H1 (cell line): ENCODE measurements at regions not wholly inside any gene's neighbourhood (a gene's known extent, or its start where the extent isn't known, plus 50 kb on each side); places are given as distances from the start of the nearest gene placed in this dataset.

Experiments used
- CTCF ChIA-PET: fragments of 300-600 bp; sonication (Branson Sonifier 250); formaldehyde crosslinking; loops from one replicate; lab custom pipeline; 2021; ENCODE audit not compliant: partially characterized antibody; lab: Charles Lee
- POLR2A ChIA-PET: fragments of 300-600 bp; sonication (Branson Sonifier 250); formaldehyde crosslinking; loops from one replicate; lab custom pipeline; 2021; ENCODE audit warnings: inconsistent platforms; ENCODE audit not compliant: partially characterized antibody; lab: Charles Lee
- DNase-seq, 2 experiments: peaks; one replicate each; pipeline versions ENCODE4 v3.0.0 to v3.0.0-alpha.2; 2010 to 2022; ENCODE audit warnings: low spot score in 2 of 2, low read depth in 1 of 2, mixed read lengths in 1 of 2
- FAIRE-seq: peaks from 2 replicates; lab custom pipeline; 2011; peaks lifted over from hg19 to GRCh38; lab: Jason Lieb, UNC
- H2AFZ ChIP-seq: 2 replicates; pipeline ENCODE4 v1.8.1; 2012; ENCODE audit warnings: low read length, inconsistent platforms
- H2AK5ac ChIP-seq: 2 replicates; pipeline ENCODE4 v1.6.1; 2013; ENCODE audit warnings: low read depth, low read length
- H2BK120ac ChIP-seq: replicated peaks from 2 replicates; pipeline ENCODE3; 2013; ENCODE audit warnings: low read depth, low read length, inconsistent platforms
- H2BK12ac ChIP-seq: 2 replicates; pipeline ENCODE4 v1.6.1; 2013; ENCODE audit warnings: low read depth, low read length
- H2BK15ac ChIP-seq: 2 replicates; pipeline ENCODE4 v1.6.1; 2013; ENCODE audit warnings: low read length
- H2BK20ac ChIP-seq: 2 replicates; pipeline ENCODE4 v1.6.1; 2013; ENCODE audit warnings: low read length
- H2BK5ac ChIP-seq: 2 replicates; pipeline ENCODE4 v1.6.1; 2013; ENCODE audit warnings: low read depth, low read length
- H3K14ac ChIP-seq: 2 replicates; pipeline ENCODE4 v1.6.1; 2013; ENCODE audit warnings: inconsistent platforms; ENCODE audit not compliant: insufficient read length
- H3K18ac ChIP-seq: 2 replicates; pipeline ENCODE4 v1.6.1; 2013; ENCODE audit warnings: low read length; ENCODE audit errors: extremely low read depth
- H3K23ac ChIP-seq: 2 replicates; pipeline ENCODE4 v1.6.1; 2013; ENCODE audit warnings: inconsistent platforms; ENCODE audit not compliant: insufficient read length
- H3K23me2 ChIP-seq: 2 replicates; pipeline ENCODE4 v1.6.1; 2013; ENCODE audit warnings: low read depth, low read length
- H3K27ac ChIP-seq: 2 replicates; pipeline ENCODE4 v1.6.1; 2011; ENCODE audit warnings: low read depth, low read length, inconsistent platforms
- H3K27me3 ChIP-seq, 4 experiments: replicated peaks in 1 of 4; 1 replicate in 1 of 4; 2 replicates in 3 of 4; pipeline versions ENCODE4 v1.6.1 to v1.8.1; 2011 to 2013; ENCODE audit warnings: low read length in 3 of 4, mild to moderate bottlenecking in 3 of 4, inconsistent platforms in 2 of 4, mixed read lengths in 2 of 4, moderate library complexity in 1 of 4; ENCODE audit not compliant: control insufficient read depth in 3 of 4, insufficient read depth in 3 of 4; ENCODE audit errors: extremely low read depth in 1 of 4
- H3K36me3 ChIP-seq, 4 experiments: 2 replicates each; pipeline versions ENCODE4 v1.6.1 to v1.8.1; 2011 to 2013; ENCODE audit warnings: mild to moderate bottlenecking in 4 of 4, low read length in 3 of 4, moderate library complexity in 2 of 4, control low read depth in 1 of 4, inconsistent platforms in 1 of 4; ENCODE audit not compliant: insufficient read depth in 4 of 4, control insufficient read depth in 2 of 4
- H3K4ac ChIP-seq: replicated peaks from 2 replicates; pipeline ENCODE3; 2013; ENCODE audit warnings: low read length, low read depth, mixed read lengths, inconsistent platforms; ENCODE audit not compliant: insufficient read length
- H3K4me1 ChIP-seq, 4 experiments: replicated peaks in 1 of 4; 1 replicate in 1 of 4; 2 replicates in 3 of 4; pipeline versions ENCODE4 v1.6.1 to v1.8.1; 2011 to 2013; ENCODE audit warnings: low read length in 3 of 4, inconsistent platforms in 2 of 4, mixed read lengths in 1 of 4; ENCODE audit not compliant: insufficient read depth in 4 of 4, control insufficient read depth in 3 of 4
- H3K4me2 ChIP-seq, 2 experiments: 2 replicates each; pipeline versions ENCODE4 v1.6.1 to v1.8.1; 2011 to 2013; ENCODE audit warnings: low read depth in 2 of 2, low read length in 2 of 2, control low read depth in 1 of 2, inconsistent platforms in 1 of 2, mild to moderate bottlenecking in 1 of 2; ENCODE audit not compliant: insufficient read depth in 1 of 2
- H3K4me3 ChIP-seq, 4 experiments: fragments of 200-600, 300-600 bp in 1 of 4; sonication (generic), shearing (Covaris generic), sonication (Bioruptor Twin) in 1 of 4; 2 replicates each; pipeline versions ENCODE4 v1.5.1 to v1.8.1; 2011 to 2016; ENCODE audit warnings: low read length in 4 of 4, low read depth in 3 of 4, control low read depth in 2 of 4, inconsistent platforms in 2 of 4, mild to moderate bottlenecking in 2 of 4, mixed read lengths in 1 of 4, moderate library complexity in 1 of 4; ENCODE audit not compliant: insufficient read depth in 2 of 4; ENCODE audit errors: extremely low read depth in 1 of 4
- H3K56ac ChIP-seq: replicated peaks from 2 replicates; pipeline ENCODE3; 2013; ENCODE audit warnings: low read depth, mild to moderate bottlenecking, mixed read lengths, low read length, inconsistent platforms; ENCODE audit not compliant: insufficient read length
- H3K79me1 ChIP-seq: 2 replicates; pipeline ENCODE4 v1.6.1; 2013; ENCODE audit warnings: low read depth, low read length, control low read depth
- H3K79me2 ChIP-seq, 2 experiments: 2 replicates each; pipeline versions ENCODE4 v1.6.1 to v1.8.1; 2012 to 2013; ENCODE audit warnings: low read length in 2 of 2, mild to moderate bottlenecking in 2 of 2, inconsistent platforms in 1 of 2; ENCODE audit not compliant: insufficient read depth in 2 of 2, control insufficient read depth in 1 of 2
- H3K9ac ChIP-seq, 4 experiments: replicated peaks in 1 of 4; 1 replicate in 1 of 4; 2 replicates in 3 of 4; pipeline versions ENCODE4 v1.6.1 to v1.8.1; 2011 to 2013; ENCODE audit warnings: low read depth in 3 of 4, low read length in 3 of 4, control low read depth in 2 of 4, mild to moderate bottlenecking in 2 of 4, moderate library complexity in 2 of 4, inconsistent platforms in 1 of 4; ENCODE audit errors: extremely low read depth in 1 of 4
- H3K9me3 ChIP-seq, 2 experiments: 2 replicates each; pipeline versions ENCODE4 v1.6.1 to v1.8.1; 2012 to 2013; ENCODE audit warnings: mild to moderate bottlenecking in 2 of 2, moderate library complexity in 2 of 2, control low read depth in 1 of 2, inconsistent platforms in 1 of 2, low read depth in 1 of 2, low read length in 1 of 2, mixed read lengths in 1 of 2; ENCODE audit not compliant: insufficient read depth in 2 of 2
- H4K20me1 ChIP-seq, 2 experiments: replicated peaks in 1 of 2; 2 replicates each; pipeline versions ENCODE3 to v1.8.1; 2011 to 2013; ENCODE audit warnings: inconsistent platforms in 2 of 2, low read length in 2 of 2, mild to moderate bottlenecking in 1 of 2; ENCODE audit not compliant: insufficient read depth in 2 of 2, control insufficient read depth in 1 of 2
- H4K5ac ChIP-seq: 2 replicates; pipeline ENCODE4 v1.6.1; 2013; ENCODE audit warnings: low read length, low read depth, mixed read lengths, inconsistent platforms; ENCODE audit not compliant: insufficient read length
- H4K8ac ChIP-seq: 2 replicates; pipeline ENCODE4 v1.8.0; 2013; ENCODE audit warnings: mild to moderate bottlenecking, moderate library complexity, low read length, inconsistent platforms; ENCODE audit not compliant: insufficient read depth; ENCODE audit errors: extremely low read depth
- H4K91ac ChIP-seq: replicated peaks from 2 replicates; pipeline ENCODE3; 2013; ENCODE audit warnings: low read length, mixed read lengths, inconsistent platforms; ENCODE audit not compliant: insufficient read length
- BACH1 ChIP-seq: IDR thresholded peaks from 2 replicates; pipeline ENCODE4 v1.6.1; 2012; ENCODE audit warnings: low read length, improper control_type of control experiment
- BRCA1 ChIP-seq: IDR thresholded peaks from 2 replicates; pipeline ENCODE4 v1.6.1; 2012; ENCODE audit warnings: low read depth, low read length, improper control_type of control experiment
- CBX5 ChIP-seq: fragments of 300-800, 300-1000 bp; sonication (generic); IDR thresholded peaks from 2 replicates; pipeline ENCODE4 v1.7.1; 2016; ENCODE audit warnings: antibody characterized with exemption, low read length, low read depth
- E2F6 ChIP-seq: IDR thresholded peaks from 2 replicates; pipeline ENCODE4 v1.6.1; 2012; ENCODE audit warnings: inconsistent platforms
- GABPA ChIP-seq: IDR thresholded peaks from 2 replicates; pipeline ENCODE4 v1.6.1; 2011; ENCODE audit warnings: mild to moderate bottlenecking, low read length, moderate library complexity, borderline replicate concordance; ENCODE audit not compliant: insufficient read depth
- MAFK ChIP-seq: IDR thresholded peaks from 2 replicates; pipeline ENCODE4 v1.6.1; 2012; ENCODE audit warnings: low read depth, mild to moderate bottlenecking, improper control_type of control experiment, low read length
- POLR2A ChIP-seq, 2 experiments: IDR thresholded peaks; 1 replicate in 1 of 2; 2 replicates in 1 of 2; pipeline ENCODE4 v1.6.1; 2011; ENCODE audit warnings: low read depth in 2 of 2, low read length in 2 of 2, mild to moderate bottlenecking in 2 of 2; ENCODE audit errors: control extremely low read depth in 1 of 2
- RBBP5 ChIP-seq: IDR thresholded peaks from 2 replicates; pipeline ENCODE4 v1.7.1; 2012; ENCODE audit warnings: low read depth, mild to moderate bottlenecking, inconsistent platforms, low read length, moderate library complexity, borderline replicate concordance
- RFX5 ChIP-seq: IDR thresholded peaks from 2 replicates; pipeline ENCODE4 v1.6.1; 2011; ENCODE audit warnings: low read depth, low read length, improper control_type of control experiment, borderline replicate concordance
- SIRT6 ChIP-seq: IDR thresholded peaks from one replicate; pipeline ENCODE4 v1.7.1; 2012; ENCODE audit warnings: low read length, inconsistent platforms
- SRF ChIP-seq: IDR thresholded peaks from 2 replicates; pipeline ENCODE4 v1.6.1; 2011; ENCODE audit warnings: mild to moderate bottlenecking, low read depth, low read length, moderate library complexity
- SUZ12 ChIP-seq: fragments of 200-600 bp; sonication (generic); IDR thresholded peaks from 2 replicates; pipeline ENCODE4 v1.6.1; 2012; ENCODE audit warnings: mild to moderate bottlenecking, inconsistent platforms, low read length, moderate library complexity, mixed read lengths
- TEAD4 ChIP-seq: IDR thresholded peaks from 2 replicates; pipeline ENCODE4 v1.6.1; 2012; ENCODE audit warnings: low read depth, low read length, inconsistent platforms, mixed read lengths
- WGBS, 2 experiments: shearing (Covaris generic) in 1 of 2; methylation state at CpG; one replicate each; pipeline versions ENCODE4 v1.1.6 to v1.1.7; 2013 to 2015; ENCODE audit warnings: low lambda C conversion rate in 2 of 2, mixed read lengths in 2 of 2, inconsistent platforms in 1 of 2, low coverage in 1 of 2, missing lambda C conversion rate in 1 of 2; ENCODE audit not compliant: insufficient replicate concordance in 2 of 2, insufficient coverage in 1 of 2, insufficient read length in 1 of 2; ENCODE audit errors: extremely low coverage in 1 of 2, missing lambda C conversion rate in 1 of 2; 5-methylcytosine and 5-hydroxymethylcytosine counted together
- TF ChIP-seq, protein P1 (sequence below): IDR thresholded peaks from 2 replicates; pipeline ENCODE4 v1.6.1; 2011; ENCODE audit warnings: low read length, improper control_type of control experiment

DNA sequence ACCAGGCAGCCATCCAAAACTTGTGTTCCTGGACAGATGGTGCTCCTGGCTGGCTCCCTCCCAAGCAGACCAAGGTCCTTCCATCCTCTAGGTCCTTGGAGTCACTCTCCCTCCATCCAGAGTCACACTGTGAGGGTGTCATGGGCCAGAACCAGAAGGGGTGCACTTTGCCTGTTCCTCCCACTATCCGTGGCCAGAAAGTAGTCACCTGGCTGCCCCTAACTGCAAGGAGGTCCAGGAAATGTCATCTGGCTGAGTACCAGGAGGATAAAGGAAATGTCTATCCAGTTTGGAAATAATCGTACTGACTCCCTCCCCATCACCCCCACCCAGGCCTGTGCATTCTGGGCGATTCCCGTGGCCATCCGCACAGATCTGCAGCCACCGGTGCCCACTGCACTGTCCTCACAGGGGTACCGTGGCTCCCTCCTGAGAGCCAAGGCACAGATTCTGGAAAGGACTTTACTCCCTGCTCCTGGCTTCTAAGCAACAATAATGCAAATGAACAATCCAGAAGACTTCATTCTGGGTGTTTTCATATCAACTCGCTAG, 253.2 kb downstream of the NPHP4 start:
- no peak for FAIRE-seq
- ChIA-PET POLR2A (no interaction called here), CTCF (no interaction called here)
- no peak for TF ChIP-seq SUZ12
- TF ChIP-seq MAFK, result no peak
- TF ChIP-seq BACH1, result no peak
- no peak for TF ChIP-seq SIRT6
- TF ChIP-seq, protein P1, sequence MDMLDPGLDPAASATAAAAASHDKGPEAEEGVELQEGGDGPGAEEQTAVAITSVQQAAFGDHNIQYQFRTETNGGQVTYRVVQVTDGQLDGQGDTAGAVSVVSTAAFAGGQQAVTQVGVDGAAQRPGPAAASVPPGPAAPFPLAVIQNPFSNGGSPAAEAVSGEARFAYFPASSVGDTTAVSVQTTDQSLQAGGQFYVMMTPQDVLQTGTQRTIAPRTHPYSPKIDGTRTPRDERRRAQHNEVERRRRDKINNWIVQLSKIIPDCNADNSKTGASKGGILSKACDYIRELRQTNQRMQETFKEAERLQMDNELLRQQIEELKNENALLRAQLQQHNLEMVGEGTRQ, result no peak
- TF ChIP-seq RBBP5, result no peak
- no peak for TF ChIP-seq RFX5
- TF ChIP-seq GABPA, result no peak
- TF ChIP-seq SRF, result no peak
- no peak for TF ChIP-seq CBX5
- TF ChIP-seq BRCA1, result no peak
- no peak for TF ChIP-seq POLR2A (IDR thresholded peaks at IDR 0.05; ENCODE audit: control extremely low read depth in 1 of 2, low read depth in 2 of 2, low read length in 2 of 2)
- TF ChIP-seq E2F6, result no peak
- no peak for TF ChIP-seq TEAD4

More for the DNA sequence above, 253.2 kb downstream of the NPHP4 start:
- 97% methylated on average over 8 of the region's 8 CpGs; no CpG with 5 or more reads in 1 of the 2 experiments for WGBS, 2 experiments
- no peaks in the 10 kb centered on the region for H3K36me3 ChIP-seq
- no peak overlapping the region for H3K27ac ChIP-seq
- H3K4me1 ChIP-seq, result no peaks in the 10 kb centered on the region
- DNase-seq, result no peak
- H2BK12ac ChIP-seq, result no peak overlapping the region
- H4K20me1 ChIP-seq, result peaks cover 0 to 5% of the 10 kb centered on the region in 2 experiments
- no peak overlapping the region for H4K5ac ChIP-seq
- H2AFZ ChIP-seq, result no peak overlapping the region
- H2BK20ac ChIP-seq, result no peak overlapping the region
- H3K14ac ChIP-seq, result no peak overlapping the region
- H3K23ac ChIP-seq, result no peak overlapping the region
- H3K4ac ChIP-seq, result no peak overlapping the region
- H3K56ac ChIP-seq, result no peak overlapping the region
- no peaks in the 10 kb centered on the region for H3K79me1 ChIP-seq
- peaks cover 13% of the 10 kb centered on the region; the same call in 1 of the 2 replicates for H3K23me2 ChIP-seq
- no peaks in the 10 kb centered on the region for H3K27me3 ChIP-seq
- H3K79me2 ChIP-seq, result no peaks in the 10 kb centered on the region
- H2AK5ac ChIP-seq, result no peak overlapping the region; the same call in 1 of the 2 replicates
- H4K8ac ChIP-seq, result no peak overlapping the region
- H2BK15ac ChIP-seq, result no peak overlapping the region
- no peak overlapping the region for H3K4me3 ChIP-seq
- no peak overlapping the region for H3K9ac ChIP-seq
- H3K18ac ChIP-seq, result no peak overlapping the region; the same call in 1 of the 2 replicates
- H4K91ac ChIP-seq, result no peak overlapping the region
- H3K9me3 ChIP-seq, result peaks cover 2 to 6% of the 10 kb centered on the region in 2 experiments; a peak in 2 of 4 replicates
- H3K4me2 ChIP-seq, result no peak overlapping the region
- no peak overlapping the region for H2BK5ac ChIP-seq
- no peak overlapping the region for H2BK120ac ChIP-seq
